ENCODE measurements at regions not wholly inside any gene's neighbourhood (a gene's known extent, or its start where the extent isn't known, plus 50 kb on each side); places are given as distances from the start of the nearest gene placed in this dataset.

DNA sequence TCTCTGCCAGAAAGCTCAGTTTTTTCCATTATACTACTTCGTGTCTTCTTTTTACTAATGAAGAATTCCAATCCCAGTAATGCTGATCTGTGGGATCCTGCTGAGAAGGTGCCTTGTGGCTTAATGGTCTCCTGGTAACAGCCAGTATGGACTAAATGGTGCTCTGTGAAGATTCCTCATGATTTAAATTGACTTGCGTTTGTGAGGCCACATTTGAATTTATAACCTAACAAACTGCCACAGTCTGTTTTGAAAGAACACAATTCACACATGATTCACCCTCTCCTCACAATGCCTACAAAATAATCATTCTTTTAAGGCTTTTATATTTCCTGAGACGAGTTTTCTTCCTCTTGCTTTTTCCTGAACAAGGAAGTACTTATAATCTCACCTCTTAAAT is 140.0 kb downstream of the MBL2 start:
- Histone ChIP-seq H3K36me3 (ENCODE audit: control insufficient read depth, insufficient read depth, low read length) (no peaks in the 10 kb centered on the region), H3K4me2 (ENCODE audit: low read length) (no peak overlapping the region), H3K9ac (ENCODE audit: low read length) (no peak overlapping the region), H3K23ac (ENCODE audit: low read length) (no peak overlapping the region), H2AK5ac (ENCODE audit: low read length) (no peak overlapping the region), H2BK5ac (ENCODE audit: low read length) (no peak overlapping the region), H3K4ac (ENCODE audit: low read depth, low read length) (no peak overlapping the region), H3K4me3 (ENCODE audit: low read length) (no peak overlapping the region), H4K5ac (ENCODE audit: low read length) (no peak overlapping the region), H3K56ac (ENCODE audit: low read length) (no peak overlapping the region), H3K18ac (ENCODE audit: low read length) (no peak overlapping the region), H3K27me3 (ENCODE audit: insufficient read depth, low read length, poor library complexity) (no peaks in the 10 kb centered on the region), H2BK120ac (ENCODE audit: low read depth, low read length) (no peak overlapping the region), H2BK15ac (replicated peaks; ENCODE audit: low read depth) (no peak overlapping the region), H3K79me1 (ENCODE audit: low read length) (no peaks in the 10 kb centered on the region), H4K8ac (ENCODE audit: low read depth, low read length) (no peak overlapping the region), H3K27ac (ENCODE audit: low read depth, low read length) (no peak overlapping the region), H3K4me1 (ENCODE audit: control insufficient read depth, low read depth, low read length) (peaks cover 1% of the 10 kb centered on the region), H3K79me2 (ENCODE audit: control insufficient read depth, insufficient read depth, low read length) (no peaks in the 10 kb centered on the region)
- peak; percentile 52 for DNase-seq
- no CpG with 5 or more reads among the region's 3 CpGs for WGBS (ENCODE audit: extremely low coverage, insufficient coverage, low lambda C conversion rate)

DNA sequence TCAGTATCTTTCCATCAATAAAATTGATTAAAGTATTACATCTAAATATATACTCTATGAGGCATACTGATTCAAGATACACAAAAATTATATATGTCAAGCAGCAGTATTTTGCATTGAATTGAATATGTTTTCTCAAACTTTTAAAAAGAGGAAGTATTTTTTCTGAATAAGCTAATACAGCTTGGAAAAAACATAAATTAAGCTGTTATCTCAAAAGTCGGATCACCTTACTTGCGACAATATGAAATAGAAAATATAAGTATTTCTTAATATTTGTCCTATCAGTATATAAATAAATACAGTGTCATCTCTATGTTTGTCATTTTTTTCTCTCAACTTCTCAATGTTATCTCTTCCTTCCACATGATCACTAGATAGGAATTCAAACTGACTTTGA is 139.3 kb downstream of the MBL2 start:
- Histone ChIP-seq H3K27ac (ENCODE audit: low read depth, low read length) (no peak overlapping the region), H3K79me1 (ENCODE audit: low read length) (no peaks in the 10 kb centered on the region), H2BK120ac (ENCODE audit: low read depth, low read length) (no peak overlapping the region), H2BK5ac (ENCODE audit: low read length) (no peak overlapping the region), H4K8ac (ENCODE audit: low read depth, low read length) (no peak overlapping the region), H4K5ac (ENCODE audit: low read length) (no peak overlapping the region), H3K4ac (ENCODE audit: low read depth, low read length) (no peak overlapping the region), H3K4me2 (ENCODE audit: low read length) (no peak overlapping the region), H3K4me3 (ENCODE audit: low read length) (no peak overlapping the region), H3K79me2 (ENCODE audit: control insufficient read depth, insufficient read depth, low read length) (no peaks in the 10 kb centered on the region), H3K4me1 (ENCODE audit: control insufficient read depth, low read depth, low read length) (peaks cover 1% of the 10 kb centered on the region), H2BK15ac (replicated peaks; ENCODE audit: low read depth) (no peak overlapping the region), H3K9ac (ENCODE audit: low read length) (no peak overlapping the region), H2AK5ac (ENCODE audit: low read length) (no peak overlapping the region), H3K27me3 (ENCODE audit: insufficient read depth, low read length, poor library complexity) (no peaks in the 10 kb centered on the region), H3K23ac (ENCODE audit: low read length) (no peak overlapping the region), H3K36me3 (ENCODE audit: control insufficient read depth, insufficient read depth, low read length) (no peaks in the 10 kb centered on the region), H3K56ac (ENCODE audit: low read length) (no peak overlapping the region), H3K18ac (ENCODE audit: low read length) (no peak overlapping the region)
- no CpG with 5 or more reads among the region's 2 CpGs for WGBS (ENCODE audit: extremely low coverage, insufficient coverage, low lambda C conversion rate)
- DNase-seq = no peak

GRCh38 chr10:52635651-52636050 is 136.9 kb downstream of the MBL2 start:
- Histone ChIP-seq H3K27me3 (ENCODE audit: insufficient read depth, low read length, poor library complexity) (no peaks in the 10 kb centered on the region), H2AK5ac (ENCODE audit: low read length) (no peak overlapping the region), H3K4me1 (ENCODE audit: control insufficient read depth, low read depth, low read length) (peaks cover 1% of the 10 kb centered on the region), H3K9ac (ENCODE audit: low read length) (no peak overlapping the region), H4K8ac (ENCODE audit: low read depth, low read length) (no peak overlapping the region), H3K4me3 (ENCODE audit: low read length) (no peak overlapping the region), H3K56ac (ENCODE audit: low read length) (no peak overlapping the region), H3K23ac (ENCODE audit: low read length) (no peak overlapping the region), H2BK120ac (ENCODE audit: low read depth, low read length) (no peak overlapping the region), H3K4me2 (ENCODE audit: low read length) (no peak overlapping the region), H2BK15ac (replicated peaks; ENCODE audit: low read depth) (no peak overlapping the region), H2BK5ac (ENCODE audit: low read length) (no peak overlapping the region), H3K4ac (ENCODE audit: low read depth, low read length) (no peak overlapping the region), H3K79me1 (ENCODE audit: low read length) (no peaks in the 10 kb centered on the region), H3K36me3 (ENCODE audit: control insufficient read depth, insufficient read depth, low read length) (no peaks in the 10 kb centered on the region), H4K5ac (ENCODE audit: low read length) (no peak overlapping the region), H3K27ac (ENCODE audit: low read depth, low read length) (no peak overlapping the region), H3K79me2 (ENCODE audit: control insufficient read depth, insufficient read depth, low read length) (no peaks in the 10 kb centered on the region), H3K18ac (ENCODE audit: low read length) (no peak overlapping the region)
- WGBS (ENCODE audit: extremely low coverage, insufficient coverage, low lambda C conversion rate) = no CpG with 5 or more reads among the region's 1 CpG
- no peak for DNase-seq

DNA sequence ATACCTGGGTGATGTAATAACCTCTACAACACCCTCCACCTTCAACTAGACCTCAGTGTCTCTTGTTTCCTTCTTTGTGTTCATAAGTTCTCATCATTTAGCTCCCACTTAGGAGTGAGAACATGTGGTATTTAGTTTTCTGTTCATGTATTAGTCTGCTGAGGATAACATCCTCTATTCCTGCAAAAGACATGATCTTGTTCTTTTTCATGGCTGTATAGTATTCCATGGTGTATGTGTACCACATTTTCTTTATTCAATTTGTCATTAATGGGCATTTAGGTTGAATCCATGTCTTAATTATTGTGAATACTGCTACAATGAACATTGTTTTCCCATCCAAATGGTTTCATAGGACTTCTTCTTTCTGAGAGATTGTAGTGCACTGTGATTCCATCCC is 135.7 kb downstream of the MBL2 start:
- H2BK15ac ChIP-seq (replicated peaks; ENCODE audit: low read depth) = no peak overlapping the region
- no peak overlapping the region for H4K5ac ChIP-seq (ENCODE audit: low read length)

GRCh38 chr10:52637592-52637991 is 135.0 kb downstream of the MBL2 start:
- Histone ChIP-seq H3K56ac (ENCODE audit: low read length) (no peak overlapping the region), H3K4me1 (ENCODE audit: control insufficient read depth, low read depth, low read length) (peaks cover under 1% of the 10 kb centered on the region), H3K27ac (ENCODE audit: low read depth, low read length) (no peak overlapping the region), H3K4ac (ENCODE audit: low read depth, low read length) (no peak overlapping the region), H3K18ac (ENCODE audit: low read length) (no peak overlapping the region), H2AK5ac (ENCODE audit: low read length) (no peak overlapping the region), H3K79me2 (ENCODE audit: control insufficient read depth, insufficient read depth, low read length) (no peaks in the 10 kb centered on the region), H2BK15ac (replicated peaks; ENCODE audit: low read depth) (no peak overlapping the region), H3K9ac (ENCODE audit: low read length) (no peak overlapping the region), H3K79me1 (ENCODE audit: low read length) (no peaks in the 10 kb centered on the region), H3K23ac (ENCODE audit: low read length) (no peak overlapping the region), H2BK5ac (ENCODE audit: low read length) (no peak overlapping the region), H2BK120ac (ENCODE audit: low read depth, low read length) (no peak overlapping the region), H4K5ac (ENCODE audit: low read length) (no peak overlapping the region), H4K8ac (ENCODE audit: low read depth, low read length) (no peak overlapping the region), H3K4me3 (ENCODE audit: low read length) (no peak overlapping the region), H3K36me3 (ENCODE audit: control insufficient read depth, insufficient read depth, low read length) (no peaks in the 10 kb centered on the region), H3K4me2 (ENCODE audit: low read length) (no peak overlapping the region), H3K27me3 (ENCODE audit: insufficient read depth, low read length, poor library complexity) (no peaks in the 10 kb centered on the region)
- WGBS (ENCODE audit: extremely low coverage, insufficient coverage, low lambda C conversion rate) = no CpG with 5 or more reads among the region's 1 CpG
- DNase-seq = no peak

More for the DNA sequence above, 135.7 kb downstream of the MBL2 start:
- DNase-seq = no peak
- no peaks in the 10 kb centered on the region for H3K27me3 ChIP-seq (ENCODE audit: insufficient read depth, low read length, poor library complexity)
- H3K36me3 ChIP-seq (ENCODE audit: control insufficient read depth, insufficient read depth, low read length) = no peaks in the 10 kb centered on the region
- H4K8ac ChIP-seq (ENCODE audit: low read depth, low read length) = no peak overlapping the region
- no peak overlapping the region for H3K4ac ChIP-seq (ENCODE audit: low read depth, low read length)
- H3K4me2 ChIP-seq (ENCODE audit: low read length) = no peak overlapping the region
- H3K4me1 ChIP-seq (ENCODE audit: control insufficient read depth, low read depth, low read length) = peaks cover 1% of the 10 kb centered on the region
- H2BK5ac ChIP-seq (ENCODE audit: low read length) = no peak overlapping the region
- H3K4me3 ChIP-seq (ENCODE audit: low read length) = no peak overlapping the region
- no peak overlapping the region for H3K9ac ChIP-seq (ENCODE audit: low read length)
- H2BK120ac ChIP-seq (ENCODE audit: low read depth, low read length) = no peak overlapping the region
- no peaks in the 10 kb centered on the region for H3K79me2 ChIP-seq (ENCODE audit: control insufficient read depth, insufficient read depth, low read length)
- H3K56ac ChIP-seq (ENCODE audit: low read length) = no peak overlapping the region
- H2AK5ac ChIP-seq (ENCODE audit: low read length) = no peak overlapping the region
- H3K23ac ChIP-seq (ENCODE audit: low read length) = no peak overlapping the region
- H3K27ac ChIP-seq (ENCODE audit: low read depth, low read length) = no peak overlapping the region
- H3K18ac ChIP-seq (ENCODE audit: low read length) = no peak overlapping the region
- no peaks in the 10 kb centered on the region for H3K79me1 ChIP-seq (ENCODE audit: low read length)

DNA sequence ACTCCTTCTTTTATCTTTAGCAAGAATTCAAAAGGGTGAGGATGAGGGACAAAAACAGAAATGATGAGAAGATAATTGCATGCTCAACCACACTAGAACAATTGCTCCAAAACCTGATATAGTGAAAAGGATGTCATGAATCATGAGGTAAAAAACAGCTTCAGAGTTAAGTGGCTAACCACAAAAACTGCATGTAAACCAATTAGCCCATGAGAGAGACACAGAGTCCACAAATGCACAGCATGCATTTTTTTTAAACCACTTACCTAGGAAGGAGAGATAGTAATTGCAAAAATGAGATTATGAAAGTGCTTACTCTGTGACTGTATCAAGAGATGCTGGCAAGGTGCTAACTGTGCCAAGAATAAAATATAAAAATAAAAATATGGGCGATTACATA is 132.9 kb downstream of the MBL2 start:
- Histone ChIP-seq H3K79me2 (ENCODE audit: control insufficient read depth, insufficient read depth, low read length) (no peaks in the 10 kb centered on the region), H3K36me3 (ENCODE audit: control insufficient read depth, insufficient read depth, low read length) (no peaks in the 10 kb centered on the region), H4K5ac (ENCODE audit: low read length) (no peak overlapping the region), H2BK15ac (replicated peaks; ENCODE audit: low read depth) (no peak overlapping the region), H3K27me3 (ENCODE audit: insufficient read depth, low read length, poor library complexity) (no peaks in the 10 kb centered on the region), H3K4me1 (ENCODE audit: control insufficient read depth, low read depth, low read length) (no peaks in the 10 kb centered on the region), H3K18ac (ENCODE audit: low read length) (no peak overlapping the region), H4K8ac (ENCODE audit: low read depth, low read length) (no peak overlapping the region), H3K4ac (ENCODE audit: low read depth, low read length) (no peak overlapping the region), H2BK120ac (ENCODE audit: low read depth, low read length) (no peak overlapping the region), H3K4me3 (ENCODE audit: low read length) (no peak overlapping the region), H2AK5ac (ENCODE audit: low read length) (no peak overlapping the region), H3K79me1 (ENCODE audit: low read length) (no peaks in the 10 kb centered on the region), H3K56ac (ENCODE audit: low read length) (no peak overlapping the region), H3K9ac (ENCODE audit: low read length) (no peak overlapping the region), H3K4me2 (ENCODE audit: low read length) (no peak overlapping the region), H2BK5ac (ENCODE audit: low read length) (no peak overlapping the region), H3K27ac (ENCODE audit: low read depth, low read length) (no peak overlapping the region), H3K23ac (ENCODE audit: low read length) (no peak overlapping the region)
- WGBS (ENCODE audit: extremely low coverage, insufficient coverage, low lambda C conversion rate) = no CpG with 5 or more reads among the region's 1 CpG
- no peak for DNase-seq
